ENCODE measurements at regions not wholly inside any gene's neighbourhood (a gene's known extent, or its start where the extent isn't known, plus 50 kb on each side); places are given as distances from the start of the nearest gene placed in this dataset.

- intact Hi-C loops (cut with micrococcal nuclease) = loop anchor here (5.0 kb wide), 1 partner anchor 65 kb away; no protein-coding TSS in a partner anchor
Observed at GRCh38 chr18:22346953-22347605, 70.6 kb downstream of the CTAGE1 start.

GRCh38 chr18:22346401-22346952 lies 71.2 kb downstream of the CTAGE1 start:
- ChIA-PET CTCF (ENCODE audit: partially characterized antibody) (interaction anchor here (0.6 kb wide), 1 partner anchor 15 kb away, joined by 3 read pairs; no protein-coding TSS in a partner anchor), POLR2A (ENCODE audit: partially characterized antibody) (no interaction called here)
- peaks cover 54% of the 10 kb centered on the region for H3K4me1 ChIP-seq (ENCODE audit: insufficient read depth, low read length)
- H3K9me3 ChIP-seq (ENCODE audit: control insufficient read depth in 1 of 2, low read length in 2 of 2) = no peaks in the 10 kb centered on the region
- Mint-ChIP-seq H3K36me3 (peaks cover 0 to 2% of the 10 kb centered on the region in 2 donors), H3K27me3 (peaks cover 8 to 14% of the 10 kb centered on the region in 2 donors), H3K9me3 (no peaks in the 10 kb centered on the region), H3K27ac (peak overlapping the region; percentile 1 to 98 (median 85)), H3K4me1 (peaks cover 17 to 52% (median 35%) of the 10 kb centered on the region in 4 donors), H3K4me3 (peak overlapping the region; percentile 76 to 91 (median 85))
- intact Hi-C loops (cut with micrococcal nuclease) = loop anchor here (5.0 kb wide), 1 partner anchor 64 kb away; no protein-coding TSS in a partner anchor
- H3K27ac ChIP-seq (ENCODE audit: low read depth, low read length) = peak overlapping the region; percentile 17
- H3K4me3 ChIP-seq (ENCODE audit: low read length in 2 of 2) = no peak overlapping the region
- no peaks in the 10 kb centered on the region for H3K27me3 ChIP-seq (ENCODE audit: insufficient read depth, low read length)
- DNase-seq = peak in 4 of 5 donors; percentile 27 to 54 (median 40)
- no peaks in the 10 kb centered on the region for H3K36me3 ChIP-seq (ENCODE audit: insufficient read depth, low read length)

More at GRCh38 chr18:22346953-22347605, 70.6 kb downstream of the CTAGE1 start:
- peaks cover 13 to 48% (median 31%) of the 10 kb centered on the region in 4 donors for H3K4me1 Mint-ChIP-seq
- no peaks in the 10 kb centered on the region for H3K9me3 Mint-ChIP-seq
- no peaks in the 10 kb centered on the region for H3K9me3 ChIP-seq (ENCODE audit: control insufficient read depth in 1 of 2, low read length in 2 of 2)
- H3K36me3 ChIP-seq (ENCODE audit: insufficient read depth, low read length) = no peaks in the 10 kb centered on the region
- peaks cover 48% of the 10 kb centered on the region for H3K4me1 ChIP-seq (ENCODE audit: insufficient read depth, low read length)
- no peak for DNase-seq
- H3K4me3 ChIP-seq (ENCODE audit: low read length in 2 of 2) = no peak overlapping the region
- peak overlapping the region in 6 of 7 donors; percentile 17 to 98 (median 88) for H3K27ac Mint-ChIP-seq
- H3K27me3 Mint-ChIP-seq = peaks cover 8 to 14% of the 10 kb centered on the region in 2 donors
- peak overlapping the region; percentile 76 to 91 (median 85) for H3K4me3 Mint-ChIP-seq
- POLR2A ChIA-PET (ENCODE audit: partially characterized antibody) = no interaction called here
- H3K27ac ChIP-seq (ENCODE audit: low read depth, low read length) = peak overlapping the region; percentile 17
- H3K36me3 Mint-ChIP-seq = peaks cover 0 to 2% of the 10 kb centered on the region in 2 donors
- CTCF ChIA-PET (ENCODE audit: partially characterized antibody) = interaction anchor here (0.6 to 1.7 kb wide), 2 partner anchors 16 to 31 kb away, joined by 3 to 4 read pairs; no protein-coding TSS in a partner anchor
- H3K27me3 ChIP-seq (ENCODE audit: insufficient read depth, low read length) = no peaks in the 10 kb centered on the region

GRCh38 chr18:22345718-22346117 lies 72.0 kb downstream of the CTAGE1 start:
- Mint-ChIP-seq H3K27ac (peak overlapping the region in 6 of 7 donors; percentile 23 to 98 (median 87)), H3K4me1 (peaks cover 20 to 55% (median 38%) of the 10 kb centered on the region in 4 donors), H3K9me3 (no peaks in the 10 kb centered on the region), H3K27me3 (peaks cover 8 to 14% of the 10 kb centered on the region in 2 donors), H3K4me3 (peak overlapping the region; percentile 23 to 91 (median 76)), H3K36me3 (peaks cover 0 to 2% of the 10 kb centered on the region in 2 donors)
- POLR2A ChIA-PET (ENCODE audit: partially characterized antibody) = interaction anchor here (1.0 kb wide), 1 partner anchor 17 kb away, joined by 3 read pairs; no protein-coding TSS in a partner anchor
- peak overlapping the region; percentile 41 for H3K27ac ChIP-seq (ENCODE audit: low read depth, low read length)
- no peaks in the 10 kb centered on the region for H3K27me3 ChIP-seq (ENCODE audit: insufficient read depth, low read length)
- intact Hi-C loops (cut with micrococcal nuclease) = loop anchor here (5.0 kb wide), 1 partner anchor 63 kb away; no protein-coding TSS in a partner anchor
- no peaks in the 10 kb centered on the region for H3K36me3 ChIP-seq (ENCODE audit: insufficient read depth, low read length)
- H3K9me3 ChIP-seq (ENCODE audit: control insufficient read depth in 1 of 2, low read length in 2 of 2) = no peaks in the 10 kb centered on the region
- CTCF ChIA-PET (ENCODE audit: partially characterized antibody) = no interaction called here
- H3K4me3 ChIP-seq (ENCODE audit: low read length in 2 of 2) = no peak overlapping the region
- H3K4me1 ChIP-seq (ENCODE audit: insufficient read depth, low read length) = peaks cover 59% of the 10 kb centered on the region
- no peak for DNase-seq

GRCh38 chr18:22344908-22345670 lies 72.6 kb downstream of the CTAGE1 start:
- peak overlapping the region; percentile 19 to 98 (median 53) for H3K27ac Mint-ChIP-seq
- peak overlapping the region; percentile 41 for H3K27ac ChIP-seq (ENCODE audit: low read depth, low read length)
- DNase-seq = peak in 4 of 5 donors; percentile 29 to 55 (median 39)
- peaks cover 0 to 2% of the 10 kb centered on the region in 2 donors for H3K36me3 Mint-ChIP-seq
- H3K4me1 Mint-ChIP-seq = peaks cover 20 to 59% (median 38%) of the 10 kb centered on the region in 4 donors
- H3K9me3 ChIP-seq (ENCODE audit: control insufficient read depth in 1 of 2, low read length in 2 of 2) = no peaks in the 10 kb centered on the region
- no peaks in the 10 kb centered on the region for H3K9me3 Mint-ChIP-seq
- H3K27me3 Mint-ChIP-seq = peaks cover 8 to 13% of the 10 kb centered on the region in 2 donors
- no peaks in the 10 kb centered on the region for H3K36me3 ChIP-seq (ENCODE audit: insufficient read depth, low read length)
- ChIA-PET CTCF (ENCODE audit: partially characterized antibody) (no interaction called here), POLR2A (ENCODE audit: partially characterized antibody) (interaction anchor here (1.0 to 1.3 kb wide), 2 partner anchors 14 to 17 kb away, joined by 3 read pairs; no protein-coding TSS in a partner anchor)
- no peak overlapping the region for H3K4me3 ChIP-seq (ENCODE audit: low read length in 2 of 2)
- H3K4me1 ChIP-seq (ENCODE audit: insufficient read depth, low read length) = peaks cover 65% of the 10 kb centered on the region
- H3K4me3 Mint-ChIP-seq = peak overlapping the region; percentile 29 to 91 (median 76)
- intact Hi-C loops (cut with micrococcal nuclease) = loop anchor here (5.0 kb wide), 1 partner anchor 63 kb away; no protein-coding TSS in a partner anchor
- H3K27me3 ChIP-seq (ENCODE audit: insufficient read depth, low read length) = no peaks in the 10 kb centered on the region

- H3K27ac Mint-ChIP-seq = peak overlapping the region in 6 of 7 donors; percentile 1 to 92 (median 28)
- H3K27ac ChIP-seq (ENCODE audit: low read depth, low read length) = peak overlapping the region; percentile 32
- peaks cover 17 to 57% (median 38%) of the 10 kb centered on the region in 4 donors for H3K4me1 Mint-ChIP-seq
- no peaks in the 10 kb centered on the region for H3K27me3 ChIP-seq (ENCODE audit: insufficient read depth, low read length)
- H3K9me3 ChIP-seq (ENCODE audit: control insufficient read depth in 1 of 2, low read length in 2 of 2) = no peaks in the 10 kb centered on the region
- intact Hi-C loops (cut with micrococcal nuclease) = no loop called here
- H3K36me3 Mint-ChIP-seq = peaks cover 0 to 2% of the 10 kb centered on the region in 2 donors
- H3K4me3 ChIP-seq (ENCODE audit: low read length in 2 of 2) = no peak overlapping the region
- H3K27me3 Mint-ChIP-seq = peaks cover 4 to 9% of the 10 kb centered on the region in 2 donors
- no peaks in the 10 kb centered on the region for H3K9me3 Mint-ChIP-seq
- H3K4me1 ChIP-seq (ENCODE audit: insufficient read depth, low read length) = peaks cover 70% of the 10 kb centered on the region
- ChIA-PET POLR2A (ENCODE audit: partially characterized antibody) (interaction anchor here (1.3 kb wide), 1 partner anchor 13 kb away, joined by 3 read pairs; no protein-coding TSS in a partner anchor), CTCF (ENCODE audit: partially characterized antibody) (no interaction called here)
- no peak for DNase-seq
- H3K4me3 Mint-ChIP-seq = peak overlapping the region in 3 of 8 donors; percentile 27 to 87 (median 52)
- no peaks in the 10 kb centered on the region for H3K36me3 ChIP-seq (ENCODE audit: insufficient read depth, low read length)
Observed at GRCh38 chr18:22344445-22344844, 73.3 kb downstream of the CTAGE1 start.

GRCh38 chr18:22343613-22344012 lies 74.1 kb downstream of the CTAGE1 start:
- Histone ChIP-seq H3K4me3 (ENCODE audit: low read length in 2 of 2) (no peak overlapping the region), H3K4me1 (ENCODE audit: insufficient read depth, low read length) (peaks cover 70% of the 10 kb centered on the region), H3K27me3 (ENCODE audit: insufficient read depth, low read length) (no peaks in the 10 kb centered on the region), H3K36me3 (ENCODE audit: insufficient read depth, low read length) (no peaks in the 10 kb centered on the region), H3K9me3 (ENCODE audit: control insufficient read depth in 1 of 2, low read length in 2 of 2) (no peaks in the 10 kb centered on the region), H3K27ac (ENCODE audit: low read depth, low read length) (peak overlapping the region; percentile 32)
- no peak for DNase-seq
- intact Hi-C loops (cut with micrococcal nuclease) = no loop called here
- Mint-ChIP-seq H3K27ac (peak overlapping the region in 5 of 7 donors; percentile 8 to 93 (median 89)), H3K27me3 (peaks cover 0 to 6% of the 10 kb centered on the region in 2 donors), H3K4me1 (peaks cover 17 to 56% (median 37%) of the 10 kb centered on the region in 4 donors), H3K36me3 (peaks cover 0 to 2% of the 10 kb centered on the region in 2 donors), H3K9me3 (no peaks in the 10 kb centered on the region), H3K4me3 (peak overlapping the region in 2 of 8 donors; percentile 31 to 52)
- ChIA-PET POLR2A (ENCODE audit: partially characterized antibody) (no interaction called here), CTCF (ENCODE audit: partially characterized antibody) (no interaction called here)

Measured in CD4-positive, alpha-beta memory T cell (primary cell).